ENCODE measurements at regions not wholly inside any gene's neighbourhood (a gene's known extent, or its start where the extent isn't known, plus 50 kb on each side); places are given as distances from the start of the nearest gene placed in this dataset.

DNA sequence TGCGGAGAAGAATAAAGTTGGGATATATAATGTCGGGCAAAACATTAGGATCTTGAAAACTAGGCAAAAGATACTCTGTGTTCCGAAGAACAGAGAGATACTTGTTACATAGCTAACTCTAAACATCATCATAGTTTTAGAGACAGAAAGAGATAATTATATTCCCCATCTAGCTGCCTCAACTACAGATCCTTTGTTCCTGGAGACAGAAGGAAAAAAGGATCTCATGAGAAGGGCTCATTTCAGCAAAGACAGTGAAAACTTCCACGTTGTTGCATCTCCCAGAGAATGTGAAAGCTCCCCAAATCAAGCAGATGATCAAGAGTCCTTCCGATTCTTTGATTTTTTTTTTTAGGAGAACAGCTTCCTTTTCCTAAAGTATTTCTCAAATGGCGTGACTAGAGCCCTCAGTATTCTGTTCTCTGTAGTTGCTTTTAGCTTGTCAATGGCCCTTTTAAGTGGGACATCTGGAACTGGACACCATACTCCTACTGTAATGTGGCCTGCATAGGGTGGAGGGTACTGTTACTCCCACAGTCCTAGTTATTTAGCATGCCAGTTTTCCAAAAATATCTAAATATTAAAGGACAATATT, 1048.2 kb downstream of the TTLL7 start:
- TF ChIP-seq, protein P1, sequence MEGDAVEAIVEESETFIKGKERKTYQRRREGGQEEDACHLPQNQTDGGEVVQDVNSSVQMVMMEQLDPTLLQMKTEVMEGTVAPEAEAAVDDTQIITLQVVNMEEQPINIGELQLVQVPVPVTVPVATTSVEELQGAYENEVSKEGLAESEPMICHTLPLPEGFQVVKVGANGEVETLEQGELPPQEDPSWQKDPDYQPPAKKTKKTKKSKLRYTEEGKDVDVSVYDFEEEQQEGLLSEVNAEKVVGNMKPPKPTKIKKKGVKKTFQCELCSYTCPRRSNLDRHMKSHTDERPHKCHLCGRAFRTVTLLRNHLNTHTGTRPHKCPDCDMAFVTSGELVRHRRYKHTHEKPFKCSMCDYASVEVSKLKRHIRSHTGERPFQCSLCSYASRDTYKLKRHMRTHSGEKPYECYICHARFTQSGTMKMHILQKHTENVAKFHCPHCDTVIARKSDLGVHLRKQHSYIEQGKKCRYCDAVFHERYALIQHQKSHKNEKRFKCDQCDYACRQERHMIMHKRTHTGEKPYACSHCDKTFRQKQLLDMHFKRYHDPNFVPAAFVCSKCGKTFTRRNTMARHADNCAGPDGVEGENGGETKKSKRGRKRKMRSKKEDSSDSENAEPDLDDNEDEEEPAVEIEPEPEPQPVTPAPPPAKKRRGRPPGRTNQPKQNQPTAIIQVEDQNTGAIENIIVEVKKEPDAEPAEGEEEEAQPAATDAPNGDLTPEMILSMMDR (IDR thresholded peaks at IDR 0.05; ENCODE audit: low read length): no peak
- TF ChIP-seq EZH2 (IDR thresholded peaks at IDR 0.05; ENCODE audit: borderline replicate concordance, low read length): no peak
- no peaks in the 10 kb centered on the region for H3K36me3 ChIP-seq (ENCODE audit: insufficient read depth, low read length)
- no peaks in the 10 kb centered on the region for H3K79me2 ChIP-seq (ENCODE audit: insufficient read depth, low read length)
- H3K9ac ChIP-seq (ENCODE audit: low read length): no peak overlapping the region
- H3K27ac ChIP-seq (ENCODE audit: low read depth, low read length, poor library complexity, severe bottlenecking): no peak overlapping the region
- H3K27me3 ChIP-seq (ENCODE audit: insufficient read depth, low read length): no peaks in the 10 kb centered on the region
- no peaks in the 10 kb centered on the region for H3K9me2 ChIP-seq (ENCODE audit: low read depth, low read length)
- H3K4me1 ChIP-seq (ENCODE audit: insufficient read depth, low read length, severe bottlenecking): no peaks in the 10 kb centered on the region
- H3F3A ChIP-seq (ENCODE audit: insufficient read depth, low read length): no peaks in the 10 kb centered on the region
- H2AFZ ChIP-seq (ENCODE audit: low read length): no peak overlapping the region
- H4K20me1 ChIP-seq (ENCODE audit: insufficient read depth, low read length): no peaks in the 10 kb centered on the region
- H3K9me3 ChIP-seq (ENCODE audit: low read length): no peaks in the 10 kb centered on the region
- H3K4me2 ChIP-seq (ENCODE audit: low read length): no peak overlapping the region
- H3K4me3 ChIP-seq (ENCODE audit: low read depth, low read length, poor library complexity, severe bottlenecking): no peak overlapping the region

DNA sequence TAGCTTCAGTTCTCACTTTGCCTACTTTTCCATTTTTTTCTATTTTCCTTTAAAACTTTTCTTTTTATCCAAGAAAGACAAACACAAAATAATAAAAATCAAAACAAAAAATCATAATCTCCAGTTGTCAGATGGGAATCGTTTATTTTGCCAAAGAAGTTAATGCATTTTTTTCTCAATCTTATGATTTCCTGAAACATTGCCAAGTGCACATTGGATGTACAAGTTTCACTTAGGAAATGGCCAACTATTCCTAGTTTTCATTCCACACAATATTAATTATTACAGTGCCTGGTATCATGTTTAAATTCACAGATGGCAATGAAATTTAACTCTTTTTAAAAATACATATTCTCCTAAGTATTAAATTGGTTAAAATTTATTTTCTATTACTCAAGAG, 1050.5 kb downstream of the TTLL7 start:
- Histone ChIP-seq H3K79me2 (ENCODE audit: insufficient read depth, low read length) (no peaks in the 10 kb centered on the region), H3K9ac (ENCODE audit: low read length) (no peak overlapping the region), H3K9me2 (ENCODE audit: low read depth, low read length) (no peaks in the 10 kb centered on the region), H3K4me1 (ENCODE audit: insufficient read depth, low read length, severe bottlenecking) (no peaks in the 10 kb centered on the region), H2AFZ (ENCODE audit: low read length) (no peak overlapping the region), H3F3A (ENCODE audit: insufficient read depth, low read length) (no peaks in the 10 kb centered on the region), H3K27me3 (ENCODE audit: insufficient read depth, low read length) (no peaks in the 10 kb centered on the region), H3K4me2 (ENCODE audit: low read length) (no peak overlapping the region), H4K20me1 (ENCODE audit: insufficient read depth, low read length) (no peaks in the 10 kb centered on the region), H3K4me3 (ENCODE audit: low read depth, low read length, poor library complexity, severe bottlenecking) (no peak overlapping the region), H3K9me3 (ENCODE audit: low read length) (no peaks in the 10 kb centered on the region), H3K27ac (ENCODE audit: low read depth, low read length, poor library complexity, severe bottlenecking) (no peak overlapping the region), H3K36me3 (ENCODE audit: insufficient read depth, low read length) (no peaks in the 10 kb centered on the region)
- TF ChIP-seq, protein P1 (IDR thresholded peaks at IDR 0.05; ENCODE audit: low read length): no peak
- TF ChIP-seq EZH2 (IDR thresholded peaks at IDR 0.05; ENCODE audit: borderline replicate concordance, low read length): no peak

DNA sequence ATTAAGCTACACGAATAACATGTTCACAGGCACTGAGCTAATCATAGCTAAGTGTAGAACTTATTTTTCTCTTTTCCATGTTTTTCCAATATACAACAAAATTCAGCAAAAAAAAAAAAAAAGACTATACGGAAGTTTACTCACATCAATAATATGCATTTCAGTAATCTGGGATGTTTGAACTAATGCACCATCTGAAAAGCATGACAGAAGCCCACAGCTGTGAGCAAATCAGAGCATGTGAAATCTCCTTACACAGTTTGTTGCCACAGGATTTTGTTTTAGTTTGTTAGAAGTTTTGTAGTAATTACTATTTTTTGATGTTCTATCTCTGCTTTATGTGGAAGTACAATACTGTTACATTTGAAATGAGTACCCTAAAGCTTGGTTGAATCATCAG, 1051.7 kb downstream of the TTLL7 start:
- Histone ChIP-seq H3K9me2 (ENCODE audit: low read depth, low read length) (no peaks in the 10 kb centered on the region), H3K36me3 (ENCODE audit: insufficient read depth, low read length) (no peaks in the 10 kb centered on the region), H3K27ac (ENCODE audit: low read depth, low read length, poor library complexity, severe bottlenecking) (no peak overlapping the region), H3K9ac (ENCODE audit: low read length) (no peak overlapping the region), H4K20me1 (ENCODE audit: insufficient read depth, low read length) (no peaks in the 10 kb centered on the region), H3K79me2 (ENCODE audit: insufficient read depth, low read length) (no peaks in the 10 kb centered on the region), H3K4me2 (ENCODE audit: low read length) (no peak overlapping the region), H3K4me1 (ENCODE audit: insufficient read depth, low read length, severe bottlenecking) (no peaks in the 10 kb centered on the region), H3K9me3 (ENCODE audit: low read length) (no peaks in the 10 kb centered on the region), H2AFZ (ENCODE audit: low read length) (no peak overlapping the region), H3K4me3 (ENCODE audit: low read depth, low read length, poor library complexity, severe bottlenecking) (no peak overlapping the region), H3F3A (ENCODE audit: insufficient read depth, low read length) (no peaks in the 10 kb centered on the region), H3K27me3 (ENCODE audit: insufficient read depth, low read length) (no peaks in the 10 kb centered on the region)
- TF ChIP-seq, protein P1 (IDR thresholded peaks at IDR 0.05; ENCODE audit: low read length): no peak
- TF ChIP-seq EZH2 (IDR thresholded peaks at IDR 0.05; ENCODE audit: borderline replicate concordance, low read length): no peak
